ENCODE measurements at regions not wholly inside any gene's neighbourhood (a gene's known extent, or its start where the extent isn't known, plus 50 kb on each side); places are given as distances from the start of the nearest gene placed in this dataset.

DNA sequence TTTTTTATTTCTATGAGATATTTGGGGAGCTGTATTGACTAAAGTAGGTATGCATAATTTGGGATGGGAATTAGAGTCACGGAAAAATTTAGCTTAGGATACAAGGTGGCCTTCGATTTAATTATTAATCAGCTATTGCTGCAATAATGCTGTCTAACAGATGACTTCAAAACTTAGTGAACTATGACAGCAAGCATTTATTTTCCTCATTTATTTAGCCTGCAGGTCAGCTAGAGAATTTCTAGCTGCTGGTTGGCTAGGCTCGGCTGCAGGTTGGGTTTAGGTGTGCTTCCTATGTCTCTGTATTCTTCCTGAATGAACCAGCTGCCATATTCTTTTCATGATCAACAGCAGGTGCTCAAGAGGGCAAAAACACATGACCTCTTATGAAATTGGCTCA lies 181.8 kb upstream of the RAG2 start:
- no peak overlapping the region for H3K27ac ChIP-seq
- no peak overlapping the region for H3K4me3 ChIP-seq
- no peaks in the 10 kb centered on the region for H3K36me3 ChIP-seq
- DNase-seq (ENCODE audit: low read depth in 1 of 2, low spot score in 2 of 2): no peak
- no peaks in the 10 kb centered on the region; the same call in 1 of the 2 replicates for H3K9me3 ChIP-seq (replicated peaks)
- H3K4me1 ChIP-seq (replicated peaks): no peaks in the 10 kb centered on the region
- H3K27me3 ChIP-seq (replicated peaks): no peaks in the 10 kb centered on the region

DNA sequence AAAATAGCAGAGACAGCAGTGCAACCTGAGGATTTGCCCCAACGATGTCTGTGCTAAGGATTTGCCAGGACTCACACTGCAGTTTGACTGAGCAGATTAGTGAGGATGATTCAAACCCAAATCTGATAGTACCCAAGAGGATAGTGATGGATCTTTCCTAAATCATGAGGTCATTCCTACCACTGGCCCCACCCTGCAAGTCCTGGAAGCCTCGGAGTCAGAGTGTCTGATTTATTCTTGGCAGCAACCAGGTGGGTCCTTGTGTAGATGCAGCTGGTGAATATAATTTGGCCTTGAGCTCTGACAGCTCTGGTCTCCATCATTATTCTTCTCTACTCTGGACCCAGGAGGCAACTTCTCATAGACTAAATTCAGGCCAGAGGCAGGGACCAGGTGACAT lies 179.3 kb upstream of the RAG2 start:
- H3K27ac ChIP-seq: no peak overlapping the region
- no peaks in the 10 kb centered on the region; the same call in 1 of the 2 replicates for H3K9me3 ChIP-seq (replicated peaks)
- no peaks in the 10 kb centered on the region; the same call in 1 of the 2 replicates for H3K27me3 ChIP-seq (replicated peaks)
- H3K36me3 ChIP-seq: no peaks in the 10 kb centered on the region
- DNase-seq (ENCODE audit: low read depth in 1 of 2, low spot score in 2 of 2): no peak
- no peak overlapping the region for H3K4me3 ChIP-seq
- H3K4me1 ChIP-seq (replicated peaks): no peaks in the 10 kb centered on the region

DNA sequence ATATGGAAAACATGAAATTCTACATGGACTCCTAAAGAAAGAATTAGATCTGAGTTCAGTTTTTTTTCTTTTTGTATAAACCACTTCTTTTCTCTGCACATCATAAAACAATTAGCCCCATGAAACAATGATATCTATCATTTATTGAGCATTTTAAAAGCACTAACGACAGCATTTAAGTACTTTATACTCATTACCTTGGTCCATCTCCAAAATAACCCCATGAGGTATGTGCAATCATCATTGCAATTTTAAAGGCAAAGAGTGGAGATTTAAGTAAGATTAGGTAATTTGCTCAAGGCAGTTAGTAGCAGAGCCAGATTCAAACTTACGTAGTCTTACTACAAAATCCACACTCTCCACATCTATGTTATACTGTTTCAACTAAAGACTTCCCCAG lies 177.7 kb upstream of the RAG2 start:
- Histone ChIP-seq H3K27me3 (replicated peaks) (no peaks in the 10 kb centered on the region; the same call in 1 of the 2 replicates), H3K4me3 (no peak overlapping the region), H3K36me3 (no peaks in the 10 kb centered on the region), H3K9me3 (replicated peaks) (no peaks in the 10 kb centered on the region; the same call in 1 of the 2 replicates), H3K4me1 (replicated peaks) (no peaks in the 10 kb centered on the region), H3K27ac (no peak overlapping the region)
- DNase-seq (ENCODE audit: low read depth in 1 of 2, low spot score in 2 of 2): no peak

GRCh38 chr11:36775130-36775529 lies 177.1 kb upstream of the RAG2 start:
- H3K4me1 ChIP-seq (replicated peaks): no peaks in the 10 kb centered on the region
- DNase-seq (ENCODE audit: low read depth in 1 of 2, low spot score in 2 of 2): no peak
- H3K9me3 ChIP-seq (replicated peaks): no peaks in the 10 kb centered on the region; the same call in 1 of the 2 replicates
- H3K36me3 ChIP-seq: no peaks in the 10 kb centered on the region
- H3K27me3 ChIP-seq (replicated peaks): no peaks in the 10 kb centered on the region; the same call in 1 of the 2 replicates
- no peak overlapping the region for H3K4me3 ChIP-seq
- H3K27ac ChIP-seq: no peak overlapping the region

- DNase-seq (ENCODE audit: low read depth in 1 of 2, low spot score in 2 of 2): no peak
- H3K27ac ChIP-seq: no peak overlapping the region
- H3K4me3 ChIP-seq: no peak overlapping the region
- H3K4me1 ChIP-seq (replicated peaks): no peaks in the 10 kb centered on the region
- no peaks in the 10 kb centered on the region for H3K36me3 ChIP-seq
- H3K9me3 ChIP-seq (replicated peaks): no peaks in the 10 kb centered on the region; the same call in 1 of the 2 replicates
- H3K27me3 ChIP-seq (replicated peaks): no peaks in the 10 kb centered on the region; the same call in 1 of the 2 replicates
Measured at GRCh38 chr11:36774603-36775002, 176.6 kb upstream of the RAG2 start.

DNA sequence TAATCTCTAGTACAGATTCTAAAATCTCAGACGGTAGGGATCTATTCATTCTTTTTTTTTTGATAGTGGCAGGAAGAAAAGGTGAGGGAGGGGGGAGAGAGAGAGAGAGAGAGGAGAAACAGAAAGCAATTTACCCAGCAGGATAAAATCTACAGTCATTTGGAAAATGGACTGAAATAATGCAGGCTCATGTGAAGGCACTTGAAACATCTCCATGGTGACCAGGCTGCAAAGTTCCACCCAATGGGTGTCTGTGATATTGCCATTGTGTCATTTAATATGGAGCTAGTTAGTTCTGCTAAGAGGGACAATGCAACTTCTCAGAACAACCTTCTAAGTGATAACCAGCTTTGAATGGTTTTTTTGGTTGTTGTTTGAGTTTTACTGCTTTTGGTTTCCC lies 165.2 kb upstream of the RAG2 start:
- no peaks in the 10 kb centered on the region for H3K36me3 ChIP-seq
- no peak for DNase-seq (ENCODE audit: low read depth in 1 of 2, low spot score in 2 of 2)
- H3K27ac ChIP-seq: no peak overlapping the region
- no peaks in the 10 kb centered on the region for H3K27me3 ChIP-seq (replicated peaks)
- H3K4me1 ChIP-seq (replicated peaks): no peaks in the 10 kb centered on the region
- H3K9me3 ChIP-seq (replicated peaks): no peaks in the 10 kb centered on the region
- H3K4me3 ChIP-seq: no peak overlapping the region

DNA sequence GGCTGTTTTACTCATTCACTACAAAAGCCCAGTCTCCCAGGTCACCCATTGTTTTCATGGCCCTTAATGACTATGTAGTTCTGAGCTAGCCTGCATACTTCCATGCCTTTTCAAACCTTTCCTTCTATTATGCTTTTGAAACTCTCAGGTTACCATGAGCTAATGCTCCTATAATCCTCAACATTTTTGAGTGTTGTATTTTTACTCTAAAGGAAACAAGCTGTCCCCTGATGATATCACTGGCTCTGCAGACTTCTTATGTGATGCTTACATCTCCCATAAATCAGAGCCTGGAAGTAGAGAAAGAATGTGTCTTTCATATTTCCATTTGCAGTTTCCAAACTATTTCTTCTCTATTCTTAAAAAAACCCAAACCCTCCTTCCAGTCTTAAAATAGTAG lies 159.0 kb upstream of the RAG2 start:
- Histone ChIP-seq H3K27ac (no peak overlapping the region), H3K9me3 (replicated peaks) (no peaks in the 10 kb centered on the region), H3K27me3 (replicated peaks) (peaks cover 15% of the 10 kb centered on the region), H3K4me1 (replicated peaks) (no peaks in the 10 kb centered on the region), H3K36me3 (no peaks in the 10 kb centered on the region), H3K4me3 (no peak overlapping the region)
- DNase-seq (ENCODE audit: low read depth in 1 of 2, low spot score in 2 of 2): no peak

GRCh38 chr11:36753960-36754359 lies 155.9 kb upstream of the RAG2 start:
- no peaks in the 10 kb centered on the region for H3K36me3 ChIP-seq
- no peak for DNase-seq (ENCODE audit: low read depth in 1 of 2, low spot score in 2 of 2)
- H3K4me3 ChIP-seq: no peak overlapping the region
- H3K27me3 ChIP-seq (replicated peaks): peaks cover 16% of the 10 kb centered on the region
- no peaks in the 10 kb centered on the region for H3K9me3 ChIP-seq (replicated peaks)
- H3K27ac ChIP-seq: no peak overlapping the region
- H3K4me1 ChIP-seq (replicated peaks): no peaks in the 10 kb centered on the region

- Histone ChIP-seq H3K36me3 (no peaks in the 10 kb centered on the region), H3K4me1 (replicated peaks) (no peaks in the 10 kb centered on the region), H3K27ac (no peak overlapping the region), H3K27me3 (replicated peaks) (peaks cover 11% of the 10 kb centered on the region; the same call in 1 of the 2 replicates), H3K4me3 (no peak overlapping the region), H3K9me3 (replicated peaks) (no peaks in the 10 kb centered on the region)
- no peak for DNase-seq (ENCODE audit: low read depth in 1 of 2, low spot score in 2 of 2)
Measured at GRCh38 chr11:36751996-36752395, 154.0 kb upstream of the RAG2 start.

- DNase-seq (ENCODE audit: low read depth in 1 of 2, low spot score in 2 of 2): no peak
- no peaks in the 10 kb centered on the region for H3K36me3 ChIP-seq
- no peaks in the 10 kb centered on the region for H3K9me3 ChIP-seq (replicated peaks)
- 0 out of 2 replicates have a peak, but pooled peaks cover 10% of the 10 kb centered on the region for H3K27me3 ChIP-seq (replicated peaks)
- no peaks in the 10 kb centered on the region for H3K4me1 ChIP-seq (replicated peaks)
- no peak overlapping the region for H3K4me3 ChIP-seq
- no peak overlapping the region for H3K27ac ChIP-seq
Measured at GRCh38 chr11:36751335-36751781, 153.3 kb upstream of the RAG2 start.

- H3K36me3 ChIP-seq: no peaks in the 10 kb centered on the region
- no peak overlapping the region for H3K27ac ChIP-seq
- DNase-seq (ENCODE audit: low read depth in 1 of 2, low spot score in 2 of 2): no peak
- H3K4me3 ChIP-seq: no peak overlapping the region
- 0 out of 2 replicates have a peak, but pooled peaks cover 10% of the 10 kb centered on the region for H3K27me3 ChIP-seq (replicated peaks)
- no peaks in the 10 kb centered on the region for H3K9me3 ChIP-seq (replicated peaks)
- H3K4me1 ChIP-seq (replicated peaks): no peaks in the 10 kb centered on the region
Measured at GRCh38 chr11:36750349-36750748, 152.3 kb upstream of the RAG2 start.

DNA sequence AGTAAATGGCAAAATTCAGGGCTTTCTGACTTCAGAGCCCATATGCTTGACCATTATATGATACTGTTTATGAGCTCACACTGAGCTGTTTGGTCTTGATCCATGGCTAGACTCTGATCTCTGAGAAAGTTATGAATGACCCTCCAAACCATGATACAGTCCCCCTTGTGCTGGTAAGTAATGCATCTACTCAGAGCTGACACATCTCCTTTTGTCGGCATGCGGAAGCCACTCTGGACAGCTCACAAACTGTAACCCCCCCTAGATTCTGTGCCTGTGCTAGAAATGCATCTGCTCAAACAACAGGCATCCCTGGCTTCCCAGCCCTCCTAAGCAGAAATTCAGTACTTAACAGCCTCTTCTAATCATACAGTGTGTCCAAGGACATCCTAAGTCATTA lies 150.8 kb upstream of the RAG2 start:
- Histone ChIP-seq H3K9me3 (replicated peaks) (no peaks in the 10 kb centered on the region), H3K4me3 (no peak overlapping the region), H3K4me1 (replicated peaks) (no peaks in the 10 kb centered on the region), H3K27me3 (replicated peaks) (0 out of 2 replicates have a peak, but pooled peaks cover 10% of the 10 kb centered on the region), H3K36me3 (no peaks in the 10 kb centered on the region), H3K27ac (no peak overlapping the region)
- no peak for DNase-seq (ENCODE audit: low read depth in 1 of 2, low spot score in 2 of 2)

- no peak overlapping the region for H3K4me3 ChIP-seq
- H3K36me3 ChIP-seq: no peaks in the 10 kb centered on the region
- H3K27me3 ChIP-seq (replicated peaks): 0 out of 2 replicates have a peak, but pooled peaks cover 5% of the 10 kb centered on the region
- no peak overlapping the region for H3K27ac ChIP-seq
- no peaks in the 10 kb centered on the region for H3K9me3 ChIP-seq (replicated peaks)
- DNase-seq (ENCODE audit: low read depth in 1 of 2, low spot score in 2 of 2): peak; percentile 72 to 86
- H3K4me1 ChIP-seq (replicated peaks): no peaks in the 10 kb centered on the region
Measured at GRCh38 chr11:36746886-36747710, 149.1 kb upstream of the RAG2 start.

DNA sequence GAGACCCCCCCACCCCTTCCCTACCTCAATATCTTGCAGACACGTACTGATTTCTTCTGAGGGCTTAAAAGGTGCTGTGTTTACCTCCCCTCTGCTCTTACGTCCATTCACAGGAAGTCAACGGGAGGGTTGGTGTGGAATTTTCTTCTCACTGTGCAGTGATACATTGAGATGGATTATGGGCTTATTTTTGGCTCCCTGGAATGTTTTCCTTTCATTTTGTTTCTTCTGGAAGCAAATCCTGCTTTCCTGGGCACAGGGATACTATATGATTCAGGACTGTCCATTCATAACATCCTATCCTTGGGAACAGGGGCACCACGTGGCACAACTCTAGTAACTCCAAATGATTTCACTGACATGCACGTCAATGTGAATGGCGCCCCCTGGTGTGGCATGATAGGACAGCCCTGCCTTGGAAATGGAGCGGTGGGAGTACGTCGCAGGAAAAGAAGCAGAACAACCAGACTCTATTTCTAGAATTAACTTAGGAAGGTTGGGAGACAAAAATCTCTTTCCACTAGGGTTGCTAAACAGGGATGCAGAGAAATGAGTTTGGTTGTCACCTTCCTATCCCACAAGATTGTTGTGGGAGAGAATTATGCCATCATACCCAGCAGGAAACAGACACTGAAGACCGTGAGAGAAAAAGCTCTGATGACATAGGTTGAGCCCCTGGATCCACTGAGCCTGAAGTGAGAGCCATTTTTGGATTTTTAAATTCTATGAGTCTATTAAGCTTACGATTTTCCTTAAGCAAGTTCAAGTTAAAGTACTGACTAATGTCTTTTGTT lies 146.5 kb upstream of the RAG2 start:
- Histone ChIP-seq H3K9me3 (replicated peaks) (no peaks in the 10 kb centered on the region), H3K27me3 (replicated peaks) (0 out of 2 replicates have a peak, but pooled peaks cover 10% of the 10 kb centered on the region), H3K36me3 (no peaks in the 10 kb centered on the region), H3K4me1 (replicated peaks) (no peaks in the 10 kb centered on the region), H3K4me3 (no peak overlapping the region), H3K27ac (no peak overlapping the region)
- peak; percentile 32 to 58 for DNase-seq (ENCODE audit: low read depth in 1 of 2, low spot score in 2 of 2)

Data from SJSA1 (cell line).